GM18870 (cell line): ENCODE measurements at regions not wholly inside any gene's neighbourhood (a gene's known extent, or its start where the extent isn't known, plus 50 kb on each side); places are given as distances from the start of the nearest gene placed in this dataset.
A peak's percentile ranks its signal among the peaks of the same experiment; 100 is the strongest.
"Not testable (repeated sequence)": the region's sequence is repeated elsewhere in the genome, so short reads cannot be mapped to it uniquely, and the experiment has no call there.

Source experiments
- ATAC-seq: cut with Tn5 transposase; IDR thresholded peaks from one replicate; pipeline ENCODE4 v1.9.1; 2021; ENCODE audit warnings: moderate library complexity; ENCODE audit not compliant: unreplicated experiment

DNA sequence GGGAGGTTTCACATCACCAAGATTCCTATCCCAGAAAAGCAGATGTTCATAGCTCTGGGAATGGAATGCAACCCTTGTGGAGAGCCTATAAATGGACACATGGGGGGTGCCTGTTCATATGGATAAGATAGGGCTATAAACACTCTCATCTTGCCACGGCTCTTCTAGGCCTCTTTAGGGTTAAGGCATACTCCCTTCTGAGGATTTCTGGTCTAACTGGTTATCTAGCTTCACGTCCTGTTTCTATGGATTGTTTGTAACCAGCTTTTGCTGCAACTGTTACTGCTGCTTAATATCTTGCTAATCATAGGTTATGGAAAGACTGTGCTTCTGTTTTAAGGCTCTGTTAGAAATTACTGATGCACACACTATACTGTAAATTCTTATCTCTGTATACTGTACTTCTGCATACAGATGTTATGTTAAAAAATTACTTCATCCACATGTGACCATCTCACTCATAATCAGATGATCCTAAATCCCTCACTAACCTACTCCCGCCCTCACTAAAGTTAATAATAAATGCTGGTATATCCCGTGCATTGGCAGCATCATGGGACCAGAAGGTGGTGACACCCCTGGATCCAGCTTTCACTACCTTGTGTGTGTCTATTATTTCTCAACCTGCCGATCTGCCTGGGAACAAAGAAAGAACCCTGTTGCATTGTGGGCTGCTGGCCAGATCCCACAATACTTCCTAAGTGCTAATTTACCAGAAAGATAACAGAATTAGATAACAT is 68.7 kb downstream of the PRKAB2 start:
- not testable (repeated sequence) for ATAC-seq

DNA sequence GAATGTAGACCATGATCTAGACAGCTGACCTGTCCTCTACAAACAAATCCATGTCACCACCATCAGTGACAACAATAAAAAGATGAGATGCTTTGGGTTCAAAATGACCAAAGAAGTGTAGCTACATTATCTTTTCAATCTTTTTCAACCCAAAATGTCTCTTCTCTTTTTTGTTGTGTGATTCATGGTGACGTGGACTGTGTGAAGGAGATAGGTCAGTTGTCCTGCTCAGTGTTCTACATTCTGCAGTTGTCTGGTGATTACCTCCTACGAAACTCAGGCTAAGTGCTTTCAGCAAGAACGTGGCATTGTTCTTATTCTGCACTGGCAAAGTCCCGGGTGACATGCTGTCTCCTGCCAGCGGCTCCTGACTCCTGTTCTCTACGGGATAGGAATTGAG is 73.1 kb downstream of the PRKAB2 start:
- ATAC-seq = no peak

DNA sequence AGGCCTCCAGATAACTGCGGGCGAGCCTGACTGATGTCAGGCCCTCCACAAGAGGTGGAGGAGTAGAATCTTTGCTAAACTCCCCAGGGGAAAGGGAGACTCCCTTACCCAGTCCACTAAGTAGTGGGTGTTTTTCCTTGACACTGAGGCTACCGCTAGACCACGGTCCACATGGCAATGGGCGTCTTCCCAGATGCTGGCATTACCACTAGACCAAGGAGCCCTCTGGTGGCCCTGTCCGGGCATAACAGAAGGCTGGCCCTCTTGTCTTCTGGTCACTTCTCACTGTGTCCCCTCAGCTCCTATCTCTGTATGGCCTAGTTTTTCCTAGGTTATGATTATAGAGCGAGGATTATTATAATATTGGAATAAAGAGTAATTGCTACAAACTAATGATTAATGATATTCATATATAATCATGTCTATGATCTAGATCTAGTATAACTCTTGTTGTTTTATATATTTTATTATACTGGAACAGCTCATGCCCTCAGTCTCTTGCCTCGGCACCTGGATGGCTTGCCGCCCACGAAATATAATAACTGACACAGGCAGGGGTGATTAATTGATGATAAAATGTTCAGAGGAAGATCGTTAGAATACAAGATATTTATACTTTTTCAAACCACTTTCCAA is 73.8 kb downstream of the PRKAB2 start:
- ATAC-seq = not testable (repeated sequence)

DNA sequence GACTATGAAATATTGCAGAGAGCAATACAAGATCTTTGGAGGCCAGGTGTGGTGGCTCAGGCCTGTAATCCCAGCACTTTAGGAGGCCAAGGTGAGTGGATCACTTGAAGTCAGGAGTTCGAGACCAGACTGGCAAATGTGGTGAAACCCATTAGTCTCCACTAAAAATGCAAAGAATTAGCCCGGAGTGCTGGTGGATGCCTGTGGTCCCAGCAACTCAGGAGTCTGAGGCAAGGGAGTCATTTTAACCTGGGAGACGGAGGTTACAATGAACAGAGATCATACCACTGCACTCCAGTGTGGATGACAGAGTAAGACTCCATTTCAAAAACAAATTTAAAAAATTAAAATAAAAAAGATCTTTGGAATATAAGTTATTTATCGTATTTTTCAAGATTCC is 76.6 kb downstream of the PRKAB2 start:
- no peak for ATAC-seq

DNA sequence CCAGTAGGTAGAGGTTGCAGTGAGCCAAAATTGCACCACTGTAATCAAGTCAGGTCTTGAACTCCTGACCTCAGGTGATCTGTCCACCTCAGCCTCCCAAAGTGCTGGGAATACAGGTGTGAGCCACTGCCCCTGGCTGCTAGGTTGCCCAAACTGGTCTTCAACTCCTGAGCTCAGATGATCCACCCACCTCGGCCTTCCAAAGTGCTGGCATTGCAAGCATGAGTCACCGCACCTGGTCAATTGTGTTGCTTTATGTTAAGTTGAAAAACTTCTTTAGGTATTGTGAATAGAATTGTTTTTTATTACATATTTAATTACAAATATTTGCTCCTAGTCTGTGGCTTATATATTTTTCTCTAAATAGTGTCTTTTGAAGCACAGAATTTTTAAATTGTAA is 80.5 kb downstream of the PRKAB2 start:
- no peak for ATAC-seq

DNA sequence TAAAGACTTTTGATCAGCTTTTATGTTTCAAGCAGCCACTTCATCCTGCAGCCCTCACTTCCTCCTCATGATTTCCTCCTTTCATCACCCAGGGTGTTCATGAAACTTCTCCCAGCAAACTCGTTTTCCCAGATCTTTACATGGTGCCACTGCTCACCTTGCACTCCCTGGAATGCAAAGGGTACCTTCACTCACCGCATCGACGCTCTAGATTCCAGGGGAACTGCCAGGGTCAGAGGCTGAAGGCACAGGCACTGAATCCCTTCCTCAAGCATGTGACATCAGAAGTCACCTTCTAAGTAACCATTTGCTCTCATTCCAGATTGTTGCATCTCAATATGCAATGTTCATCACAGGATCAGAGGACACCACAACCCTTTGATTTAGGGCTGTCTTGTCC is 82.8 kb downstream of the PRKAB2 start:
- no peak for ATAC-seq

DNA sequence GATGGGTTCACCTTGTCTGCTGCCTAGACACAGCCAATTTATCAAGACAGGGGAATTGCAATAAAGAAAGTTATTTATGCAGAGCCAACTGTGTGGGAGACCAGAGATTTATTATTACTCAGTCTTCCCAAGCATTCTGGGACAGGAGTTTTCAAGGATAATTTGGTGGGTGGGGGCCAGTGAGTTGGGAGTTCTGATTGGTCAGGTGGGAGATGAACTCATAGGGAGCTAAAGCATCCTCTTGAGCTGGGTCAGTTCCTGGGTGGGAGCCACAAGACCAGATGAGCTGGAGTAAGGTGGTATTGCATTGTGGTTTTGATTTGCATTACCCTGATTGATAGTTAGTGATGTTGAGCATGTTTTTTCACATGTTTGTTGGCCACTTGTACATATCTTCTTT is 86.1 kb downstream of the PRKAB2 start:
- ATAC-seq = no peak

DNA sequence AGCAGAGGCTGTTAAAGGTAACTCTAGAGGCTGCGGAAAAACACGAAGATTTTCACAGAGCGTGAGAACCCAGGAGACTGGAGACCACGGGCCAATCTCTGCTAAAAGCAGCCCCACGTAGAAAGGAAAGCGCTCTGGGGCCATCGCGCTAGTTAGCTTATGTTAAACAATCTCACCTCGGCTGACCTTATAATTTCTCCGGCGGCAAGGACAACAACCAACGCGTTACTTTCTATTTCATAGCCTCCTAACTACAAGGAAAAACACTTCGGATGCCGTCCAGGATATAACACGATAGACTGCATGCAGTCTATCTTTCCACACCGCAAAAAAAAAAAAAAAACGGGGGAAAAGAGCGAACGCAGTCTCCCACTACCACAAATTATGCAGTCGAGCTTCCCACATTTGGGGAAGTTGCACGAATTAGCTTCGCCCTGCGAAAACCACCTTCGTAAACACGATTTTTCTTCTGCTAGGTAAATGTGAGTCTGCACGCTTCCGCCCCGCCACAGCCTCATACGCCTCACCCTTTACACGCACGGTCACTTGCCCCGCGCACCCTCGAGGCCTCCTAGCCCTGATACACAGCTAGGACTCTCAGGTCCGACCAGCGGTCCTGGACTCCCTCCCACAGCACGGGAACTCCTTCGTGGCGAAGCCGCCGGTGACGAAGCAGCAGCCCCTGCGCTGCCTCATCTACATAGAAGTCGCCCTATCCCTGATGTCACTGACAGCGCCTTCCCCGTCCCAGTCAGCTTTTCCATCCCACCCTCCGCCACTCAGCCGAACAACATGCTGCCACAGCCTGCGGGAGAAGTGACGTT is 87.8 kb downstream of the PRKAB2 start:
- peak; percentile 80 for ATAC-seq

DNA sequence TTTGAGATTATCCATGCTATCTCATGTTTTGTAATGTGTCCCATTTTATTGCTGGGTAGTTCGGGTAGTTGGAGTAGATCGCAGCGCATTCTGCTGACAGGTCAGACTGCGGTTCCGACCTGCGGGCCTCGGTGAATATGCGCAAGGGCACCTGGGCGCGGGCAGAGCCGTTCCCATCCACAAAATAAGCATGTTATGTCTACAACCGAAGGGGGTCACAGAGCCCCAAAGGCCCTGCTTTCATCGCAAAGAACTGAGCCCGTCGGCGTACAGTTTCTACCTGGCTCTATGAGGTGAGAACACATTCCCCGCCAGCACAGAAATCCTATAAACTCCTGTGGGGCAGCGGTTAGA is 88.4 kb downstream of the PRKAB2 start:
- no peak for ATAC-seq

DNA sequence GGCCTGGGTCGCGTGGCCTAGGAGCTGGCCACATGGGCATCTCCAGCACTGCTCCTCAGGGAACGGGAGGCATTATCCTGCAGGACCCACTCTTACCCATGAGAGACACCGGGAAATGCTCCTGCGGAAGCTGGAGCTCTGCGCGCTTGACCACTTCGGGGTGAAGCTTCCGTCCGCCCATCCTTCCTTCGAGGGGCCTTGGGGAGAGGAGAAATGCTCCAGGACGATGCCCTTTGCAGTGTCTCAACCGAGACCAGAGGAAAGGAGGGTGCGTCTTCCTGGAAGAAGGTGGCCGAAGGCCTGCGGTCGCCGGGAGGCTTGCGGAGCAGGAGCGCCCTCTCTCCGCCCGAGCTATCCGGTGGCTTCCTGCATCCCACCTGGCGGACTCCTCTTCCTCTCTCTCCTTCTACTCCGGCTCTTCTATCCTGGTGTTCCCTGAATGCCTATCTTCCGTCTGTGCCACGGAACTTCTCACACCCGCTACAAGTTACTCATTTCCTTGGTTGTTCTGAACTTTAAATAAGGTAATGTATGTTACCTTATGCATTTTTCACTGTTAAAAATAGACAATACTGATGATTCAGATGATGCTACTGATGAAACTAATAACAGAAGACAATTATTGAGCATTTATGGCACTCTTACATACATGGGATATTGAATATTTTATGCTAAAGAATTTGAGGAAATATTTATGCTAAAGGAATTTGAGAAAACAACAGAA is 91.4 kb downstream of the PRKAB2 start:
- ATAC-seq = no peak

DNA sequence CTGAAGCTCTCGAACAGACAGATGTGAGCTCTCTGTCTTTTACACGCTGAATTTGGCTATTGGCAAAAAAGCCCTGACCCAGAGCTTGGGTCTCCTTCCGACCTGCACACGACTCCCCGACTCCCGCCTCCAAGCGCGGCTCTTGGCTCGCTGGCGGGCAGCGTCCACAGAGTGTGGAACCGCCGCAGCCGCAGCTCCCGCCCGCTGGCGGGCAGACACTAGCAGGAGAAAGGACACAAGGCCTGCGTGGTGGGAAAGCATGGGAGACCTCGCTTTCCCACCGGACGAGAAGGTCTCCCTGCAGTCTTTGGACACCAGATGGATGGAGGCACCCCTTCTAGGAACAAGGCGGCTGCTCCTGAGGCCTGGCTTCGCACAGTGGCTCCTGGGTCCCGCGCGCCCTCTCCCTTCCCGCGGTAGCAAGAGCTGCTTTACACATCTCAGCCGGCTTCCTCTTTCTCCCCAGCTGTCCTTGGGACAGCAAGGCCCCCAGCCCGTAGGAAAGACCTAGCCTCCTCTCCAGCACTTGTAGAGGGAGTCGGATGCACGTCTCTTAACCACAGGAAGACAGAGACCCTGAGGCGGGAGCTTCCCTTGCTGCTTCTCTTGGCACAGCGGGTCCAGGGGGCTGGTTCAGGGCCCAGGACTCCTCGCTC is 92.1 kb downstream of the PRKAB2 start:
- no peak for ATAC-seq

DNA sequence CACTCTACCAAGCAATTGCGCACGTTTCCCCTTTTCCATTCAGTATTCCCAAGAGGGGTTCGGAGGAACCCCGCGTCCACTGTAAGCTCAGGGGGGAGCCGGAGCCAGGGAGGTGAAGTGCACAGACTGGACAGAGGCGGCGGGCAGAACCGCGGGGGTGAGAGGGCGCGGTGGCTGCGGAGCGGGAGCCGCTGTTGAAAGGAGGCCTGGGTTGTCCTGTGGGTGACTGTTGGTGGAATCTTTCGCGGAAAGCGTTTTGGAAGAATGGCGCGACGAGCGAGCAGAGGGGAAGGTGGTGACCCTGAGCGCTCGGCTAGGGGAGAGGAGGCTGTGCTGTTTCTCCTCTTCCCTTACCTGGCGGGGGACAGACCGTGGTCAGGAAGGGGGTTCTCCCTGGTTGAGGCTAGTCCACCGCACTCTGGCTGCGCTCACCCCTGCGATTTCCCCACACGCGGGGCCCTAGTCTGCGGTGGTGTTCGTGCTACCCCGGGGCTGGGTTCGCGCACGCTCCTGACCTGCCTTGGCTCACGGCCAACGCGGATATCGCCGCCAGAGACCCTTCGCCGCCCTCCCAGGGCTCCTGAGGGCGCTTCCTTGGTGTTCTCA is 92.8 kb downstream of the PRKAB2 start:
- ATAC-seq = no peak

DNA sequence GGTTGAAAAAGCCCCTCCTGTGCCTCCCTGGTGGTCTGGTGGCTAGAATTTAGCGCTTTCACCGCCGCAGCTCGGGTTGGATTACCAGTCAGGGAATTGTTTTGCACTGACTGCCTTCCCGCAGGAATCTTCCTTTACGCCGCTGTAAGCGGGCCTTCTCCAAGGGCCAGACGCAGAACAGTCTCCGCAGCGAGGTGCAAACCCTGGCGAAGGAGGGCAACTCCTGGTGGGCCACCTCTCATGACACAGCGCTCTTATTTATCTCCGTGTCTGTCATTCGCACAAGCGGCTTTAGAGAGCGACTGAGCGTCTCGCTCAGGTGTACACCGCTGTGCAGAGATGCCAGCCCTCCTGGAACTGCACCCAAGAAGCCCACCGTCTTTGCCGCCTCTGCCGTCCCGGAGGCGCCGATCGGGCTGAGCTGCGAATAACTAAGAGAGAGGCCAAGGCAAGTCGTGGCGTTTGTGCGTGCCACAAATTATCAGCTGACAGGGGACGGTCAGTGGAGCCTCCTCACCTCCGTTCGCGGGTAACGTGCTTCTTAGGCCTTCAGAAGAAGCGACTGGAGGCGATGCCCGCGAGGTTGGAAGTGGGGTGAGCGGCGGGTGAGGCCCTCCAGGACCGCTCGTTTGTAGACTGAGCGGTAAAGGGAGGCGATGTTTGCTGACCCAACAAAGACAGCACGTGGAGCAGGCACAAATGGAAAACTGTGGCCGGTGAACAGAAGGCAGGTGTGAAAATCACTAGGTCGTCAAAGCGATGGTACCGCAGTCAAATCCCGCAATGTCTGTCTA is 93.5 kb downstream of the PRKAB2 start:
- ATAC-seq = no peak

DNA sequence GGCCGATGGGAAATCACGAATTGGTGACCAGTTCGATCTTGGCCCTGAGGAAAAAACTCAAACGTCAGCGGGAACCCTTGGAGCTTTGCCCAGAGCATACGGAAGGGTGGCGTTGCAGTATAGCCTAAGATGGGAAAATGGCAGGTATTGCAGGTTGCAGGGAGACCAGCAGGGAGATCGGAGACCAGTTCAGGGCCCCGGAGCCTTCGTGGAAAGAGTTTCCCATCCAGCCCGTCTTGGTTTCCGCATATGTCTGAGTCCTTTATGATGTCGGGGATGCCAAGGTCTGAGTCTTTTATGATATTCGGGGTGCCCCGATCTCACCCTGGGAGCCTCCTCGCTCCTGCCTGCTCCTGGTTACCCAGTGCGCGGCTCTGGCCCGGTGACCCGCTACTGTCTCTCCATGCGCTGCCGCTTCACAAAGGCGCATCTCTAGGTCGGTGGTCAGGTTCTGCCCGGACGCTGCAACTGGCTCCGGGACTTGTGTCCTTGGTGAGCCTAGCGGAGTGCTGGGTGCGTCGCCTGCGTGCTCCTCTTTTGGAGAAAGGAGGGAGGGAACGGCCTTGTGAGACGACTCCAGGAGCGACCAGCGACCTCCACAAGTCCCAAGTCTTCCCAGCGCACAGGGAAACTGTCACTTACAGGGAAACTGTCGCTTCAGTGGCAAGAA is 94.2 kb downstream of the PRKAB2 start:
- no peak for ATAC-seq

DNA sequence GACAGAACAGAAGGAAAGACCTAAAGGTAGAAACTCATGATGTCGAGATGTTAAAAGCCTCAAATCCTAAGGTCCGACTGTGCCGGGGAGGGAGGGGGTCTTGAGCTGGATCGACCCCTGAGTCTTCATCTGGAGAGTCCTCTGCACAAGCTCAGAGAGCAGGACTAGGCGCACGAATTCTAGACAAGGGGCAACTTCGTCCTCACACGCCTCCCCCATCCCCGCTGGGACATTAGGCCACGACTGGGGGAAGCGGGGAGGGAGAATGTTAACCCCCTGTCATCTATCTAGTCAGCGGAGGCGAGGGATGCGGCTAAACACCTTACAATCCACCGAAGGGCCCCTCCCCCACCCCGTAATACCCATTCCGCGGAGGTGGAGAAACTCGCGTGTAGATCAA is 94.7 kb downstream of the PRKAB2 start:
- ATAC-seq = no peak

DNA sequence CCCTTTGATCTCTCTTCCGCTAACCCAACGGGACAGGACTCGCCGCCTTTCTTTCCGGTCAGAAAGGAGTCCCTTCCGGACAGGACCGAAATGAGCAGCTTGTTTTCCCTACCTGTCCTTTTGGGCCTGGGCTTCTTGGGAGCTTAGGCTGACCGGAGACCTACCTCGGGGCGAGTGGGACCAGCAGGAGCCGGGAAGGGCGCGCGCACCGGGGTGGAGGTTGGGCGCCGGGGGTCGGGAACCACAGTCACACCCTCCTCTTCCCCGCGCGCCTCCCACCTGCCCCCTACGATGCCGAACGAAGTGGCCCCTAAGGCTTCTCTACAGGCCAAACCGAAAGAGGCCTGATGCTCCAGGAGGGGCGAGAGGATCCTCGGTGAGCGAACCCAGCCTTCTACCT is 95.2 kb downstream of the PRKAB2 start:
- no peak for ATAC-seq

DNA sequence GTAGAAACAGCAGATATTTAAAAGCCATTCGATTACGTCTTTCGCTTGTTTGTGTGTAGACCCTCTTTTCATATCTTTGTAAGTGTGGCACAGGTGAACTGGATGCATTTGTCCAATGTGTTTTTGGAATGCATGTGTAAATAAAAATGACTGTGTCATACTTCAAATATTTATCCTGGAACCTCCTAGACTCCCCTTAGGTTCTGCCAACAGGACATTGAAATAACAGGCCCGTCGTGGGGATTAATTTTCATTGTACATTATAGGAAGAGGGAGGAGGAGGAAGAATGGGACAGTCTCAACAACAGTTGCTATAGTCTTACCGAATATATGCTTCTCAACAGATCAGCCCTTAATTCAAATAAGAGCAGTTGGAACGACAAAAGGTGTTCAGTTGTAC is 95.8 kb downstream of the PRKAB2 start:
- ATAC-seq = no peak

DNA sequence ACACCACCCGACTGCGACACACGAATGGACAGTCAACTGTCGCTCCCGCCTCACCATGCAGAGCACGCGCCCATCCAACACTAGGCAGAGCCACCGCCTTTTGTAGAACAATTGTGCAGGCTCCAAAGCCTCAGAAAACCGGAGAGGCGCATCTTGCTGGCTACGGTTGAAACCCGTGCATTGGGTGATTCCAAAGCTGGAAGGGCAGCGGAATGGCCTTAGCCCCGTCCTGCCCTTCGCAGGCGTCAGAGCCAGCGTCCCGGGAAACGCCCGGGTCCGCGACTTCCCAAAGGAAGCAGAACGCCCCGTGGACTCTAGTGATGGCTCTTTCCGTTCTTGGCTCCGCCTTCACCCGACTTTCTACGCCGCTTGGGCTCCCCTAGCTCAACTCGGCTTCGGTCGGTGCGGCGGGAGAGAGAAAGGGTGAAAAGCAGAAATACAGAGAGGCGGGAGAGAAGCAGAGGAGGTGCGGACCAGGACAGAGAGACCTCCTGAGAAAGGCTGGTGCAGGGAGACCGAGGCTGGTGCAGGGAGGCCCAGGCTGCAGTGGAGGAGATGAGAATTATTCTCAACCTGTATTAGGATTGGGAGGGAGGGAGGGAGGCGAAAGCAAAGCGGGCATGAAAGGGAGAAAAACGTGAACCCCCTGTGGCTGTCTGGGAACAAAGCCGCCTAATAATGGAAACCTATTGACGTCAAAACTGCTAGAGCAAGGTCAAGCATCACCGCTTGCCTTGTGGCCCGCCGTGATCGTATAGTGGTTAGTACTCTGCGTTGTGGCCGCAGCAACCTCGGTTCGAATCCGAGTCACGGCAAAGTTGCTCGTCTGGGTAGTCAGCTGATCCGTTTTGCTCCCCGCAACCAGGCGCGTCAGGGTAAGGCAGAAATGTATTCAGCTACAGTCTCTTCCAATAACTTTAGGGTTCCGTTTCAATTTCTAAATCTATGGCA is 99.5 kb downstream of the PRKAB2 start:
- ATAC-seq = no peak
